Stimulated activated naive CD8-positive, alpha-beta T cell treated with anti-CD3 and anti-CD28 coated beads, Interleukin-15, amount 100 ng/mL, for 72 hours (primary cell): ENCODE measurements at regions not wholly inside any gene's neighbourhood (a gene's known extent, or its start where the extent isn't known, plus 50 kb on each side); places are given as distances from the start of the nearest gene placed in this dataset.
"Not testable (repeated sequence)": the region's sequence is repeated elsewhere in the genome, so short reads cannot be mapped to it uniquely, and the experiment has no call there.

ENCODE experiments used
- ATAC-seq: fragments of 150-1000 bp; cut with Tn5 transposase; 2 replicates; pipeline ENCODE4 v1.10.0; 2021; ENCODE audit warnings: mild to moderate bottlenecking, moderate library complexity
- DNase-seq, 2 donors: peaks; one replicate each; pipeline ENCODE4 v3.0.0; 2021 to 2022
- H3K27ac Mint-ChIP-seq, 2 donors: one replicate each; pipeline ENCODE4 v1.8.0; 2022; ENCODE audit warnings: mild to moderate bottlenecking in 2 of 2, mixed read lengths in 2 of 2, moderate library complexity in 2 of 2
- H3K27me3 Mint-ChIP-seq: one replicate; pipeline ENCODE4 v1.8.0; 2022; ENCODE audit warnings: mixed read lengths
- H3K4me1 Mint-ChIP-seq: one replicate; pipeline ENCODE4 v1.8.0; 2022; ENCODE audit warnings: mild to moderate bottlenecking, mixed read lengths
- H3K4me3 Mint-ChIP-seq, 2 donors: one replicate each; pipeline ENCODE4 v1.8.0; 2022; ENCODE audit warnings: mild to moderate bottlenecking in 2 of 2, mixed read lengths in 2 of 2, moderate library complexity in 1 of 2
- H3K9me3 Mint-ChIP-seq, 2 donors: one replicate each; pipeline ENCODE4 v1.8.0; 2022; ENCODE audit warnings: mixed read lengths in 2 of 2

- Mint-ChIP-seq H3K27me3 (no peaks in the 10 kb centered on the region), H3K4me1 (no peaks in the 10 kb centered on the region), H3K27ac (no peak overlapping the region), H3K9me3 (no peaks in the 10 kb centered on the region), H3K4me3 (no peak overlapping the region)
- DNase-seq (no peak), ATAC-seq (no peak)
Measured at GRCh38 chr12:27133022-27133590, 50.7 kb upstream of the C12orf71 start.

GRCh38 chr12:27140478-27140969 lies 58.1 kb upstream of the C12orf71 start:
- no peak overlapping the region for H3K27ac Mint-ChIP-seq

GRCh38 chr12:27142101-27142721 lies 59.8 kb upstream of the C12orf71 start:
- Mint-ChIP-seq H3K9me3 (no peaks in the 10 kb centered on the region), H3K27ac (no peak overlapping the region), H3K4me3 (no peak overlapping the region), H3K4me1 (peaks cover 14% of the 10 kb centered on the region), H3K27me3 (no peaks in the 10 kb centered on the region)
- DNase-seq (peak; percentile 24 to 29), ATAC-seq (no peak)

More at GRCh38 chr12:27140478-27140969, 58.1 kb upstream of the C12orf71 start:
- H3K9me3 Mint-ChIP-seq = no peaks in the 10 kb centered on the region
- no peak overlapping the region for H3K4me3 Mint-ChIP-seq
- H3K27me3 Mint-ChIP-seq = no peaks in the 10 kb centered on the region
- no peak for DNase-seq
- no peak for ATAC-seq
- H3K4me1 Mint-ChIP-seq = peaks cover 14% of the 10 kb centered on the region

GRCh38 chr12:27143256-27144069 lies 61.1 kb upstream of the C12orf71 start:
- peaks cover 14% of the 10 kb centered on the region for H3K4me1 Mint-ChIP-seq
- H3K4me3 Mint-ChIP-seq = peak overlapping the region; percentile 63 to 79
- ATAC-seq = no peak
- DNase-seq = no peak
- no peaks in the 10 kb centered on the region for H3K9me3 Mint-ChIP-seq
- H3K27ac Mint-ChIP-seq = peak overlapping the region; percentile 34 to 82
- H3K27me3 Mint-ChIP-seq = no peaks in the 10 kb centered on the region

- H3K27me3 Mint-ChIP-seq, H3K9me3 Mint-ChIP-seq, H3K27ac Mint-ChIP-seq, DNase-seq, ATAC-seq, H3K4me3 Mint-ChIP-seq: not testable (repeated sequence)
- peaks cover 22% of the 10 kb centered on the region for H3K4me1 Mint-ChIP-seq
Measured at GRCh38 chr12:27145725-27146124, 63.3 kb upstream of the C12orf71 start.

GRCh38 chr12:27148373-27148772 lies 66.0 kb upstream of the C12orf71 start:
- Mint-ChIP-seq H3K4me3 (no peak overlapping the region), H3K9me3 (no peaks in the 10 kb centered on the region), H3K27ac (no peak overlapping the region), H3K27me3 (no peaks in the 10 kb centered on the region), H3K4me1 (peaks cover 25% of the 10 kb centered on the region)
- ATAC-seq (no peak), DNase-seq (no peak)

- no peak overlapping the region for H3K27ac Mint-ChIP-seq
- peaks cover 21% of the 10 kb centered on the region for H3K4me1 Mint-ChIP-seq
- DNase-seq = no peak
- H3K27me3 Mint-ChIP-seq = no peaks in the 10 kb centered on the region
- H3K9me3 Mint-ChIP-seq = no peaks in the 10 kb centered on the region
- H3K4me3 Mint-ChIP-seq = no peak overlapping the region
- ATAC-seq = peak; percentile 48
Measured at GRCh38 chr12:27148791-27149190, 66.4 kb upstream of the C12orf71 start.

- no peaks in the 10 kb centered on the region for H3K27me3 Mint-ChIP-seq
- peaks cover 15% of the 10 kb centered on the region for H3K4me1 Mint-ChIP-seq
- no peaks in the 10 kb centered on the region for H3K9me3 Mint-ChIP-seq
- H3K27ac Mint-ChIP-seq = peak overlapping the region in 1 of 2 donors; percentile 24
- no peak for ATAC-seq
- DNase-seq = no peak
- no peak overlapping the region for H3K4me3 Mint-ChIP-seq
Measured at GRCh38 chr12:27151479-27151878, 69.1 kb upstream of the C12orf71 start.

- ATAC-seq = no peak
- Mint-ChIP-seq H3K27me3 (no peaks in the 10 kb centered on the region), H3K4me1 (no peaks in the 10 kb centered on the region), H3K27ac (no peak overlapping the region), H3K4me3 (no peak overlapping the region), H3K9me3 (no peaks in the 10 kb centered on the region)
- no peak for DNase-seq
Measured at GRCh38 chr12:27158297-27158696, 75.9 kb upstream of the C12orf71 start.

- Mint-ChIP-seq H3K4me1 (peaks cover 5% of the 10 kb centered on the region), H3K4me3 (no peak overlapping the region), H3K27ac (peak overlapping the region in 1 of 2 donors; percentile 88), H3K27me3 (no peaks in the 10 kb centered on the region), H3K9me3 (peaks cover 0 to 7% of the 10 kb centered on the region in 2 donors)
- ATAC-seq (no peak), DNase-seq (no peak)
Measured at GRCh38 chr12:27161458-27162228, 79.3 kb upstream of the C12orf71 start.

- no peak overlapping the region for H3K27ac Mint-ChIP-seq
- H3K9me3 Mint-ChIP-seq = peaks cover 2 to 7% of the 10 kb centered on the region in 2 donors
- no peaks in the 10 kb centered on the region for H3K27me3 Mint-ChIP-seq
- no peak overlapping the region for H3K4me3 Mint-ChIP-seq
- ATAC-seq = no peak
- peaks cover 5% of the 10 kb centered on the region for H3K4me1 Mint-ChIP-seq
- no peak for DNase-seq
Measured at GRCh38 chr12:27162229-27162537, 79.8 kb upstream of the C12orf71 start.

GRCh38 chr12:27163048-27163715 lies 80.8 kb upstream of the C12orf71 start:
- Mint-ChIP-seq H3K27ac (no peak overlapping the region), H3K4me3 (no peak overlapping the region), H3K9me3 (peaks cover 7 to 10% of the 10 kb centered on the region in 2 donors), H3K27me3 (no peaks in the 10 kb centered on the region), H3K4me1 (peaks cover 5% of the 10 kb centered on the region)
- DNase-seq (no peak), ATAC-seq (no peak)

GRCh38 chr12:27163894-27164293 lies 80.2 kb upstream of the STK38L start:
- Mint-ChIP-seq H3K27ac (no peak overlapping the region), H3K4me1 (peaks cover 5% of the 10 kb centered on the region), H3K27me3 (no peaks in the 10 kb centered on the region), H3K9me3 (peaks cover 7 to 10% of the 10 kb centered on the region in 2 donors), H3K4me3 (no peak overlapping the region)
- ATAC-seq = no peak
- no peak for DNase-seq

GRCh38 chr12:27164330-27165040 lies 79.6 kb upstream of the STK38L start:
- ATAC-seq (no peak), DNase-seq (no peak)
- H3K27ac Mint-ChIP-seq = no peak overlapping the region
- H3K27me3 Mint-ChIP-seq = no peaks in the 10 kb centered on the region
- H3K4me1 Mint-ChIP-seq = peaks cover 5% of the 10 kb centered on the region
- no peak overlapping the region for H3K4me3 Mint-ChIP-seq
- peaks cover 9 to 13% of the 10 kb centered on the region in 2 donors for H3K9me3 Mint-ChIP-seq
